SK-MEL-5 (cell line): ENCODE measurements at regions not wholly inside any gene's neighbourhood (a gene's known extent, or its start where the extent isn't known, plus 50 kb on each side); places are given as distances from the start of the nearest gene placed in this dataset.
"Not testable (repeated sequence)": the region's sequence is repeated elsewhere in the genome, so short reads cannot be mapped to it uniquely, and the experiment has no call there.

ENCODE experiments used
- DNase-seq: peaks from one replicate; pipeline ENCODE4 v3.0.0-alpha.2; 2016; ENCODE audit warnings: low read depth, low spot score
- in situ Hi-C: cut with HindIII; loops from 2 replicates; pipeline ENCODE4 v1.10.0; 2016; ENCODE audit warnings: low sequenced_read_pairs, high pct_unique_total_duplicates, low pct_unique_long_range_greater_than_20kb

DNA sequence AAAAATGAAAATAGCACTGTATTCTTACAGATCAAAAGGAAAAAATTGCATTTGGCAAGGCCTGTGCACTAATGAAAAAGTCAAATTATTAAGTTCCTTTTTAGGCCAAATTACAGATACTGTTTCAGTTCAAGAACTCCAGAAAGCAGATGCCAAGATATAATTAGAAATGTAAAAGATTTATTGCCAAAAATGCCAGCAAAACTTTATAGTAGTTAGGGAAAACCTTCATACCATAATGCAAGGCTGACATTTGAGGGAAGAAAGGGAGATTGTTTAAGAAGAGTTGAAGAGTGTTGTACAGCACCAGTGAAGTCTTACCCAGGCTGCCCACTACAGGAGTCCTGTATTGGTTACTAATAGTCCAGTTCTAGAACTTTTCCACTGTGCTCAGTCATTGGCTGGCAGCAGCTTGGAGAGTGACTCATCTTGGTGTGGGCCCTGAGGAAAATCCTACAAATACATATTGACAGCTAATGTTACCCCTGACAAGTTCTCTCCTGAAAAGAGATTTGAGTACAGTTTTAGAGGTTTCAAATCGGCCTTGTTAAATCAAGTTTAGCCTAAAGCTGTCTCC, 600.4 kb downstream of the C12orf50 start:
- peak; percentile 34 for DNase-seq
- in situ Hi-C loops = no loop called here

DNA sequence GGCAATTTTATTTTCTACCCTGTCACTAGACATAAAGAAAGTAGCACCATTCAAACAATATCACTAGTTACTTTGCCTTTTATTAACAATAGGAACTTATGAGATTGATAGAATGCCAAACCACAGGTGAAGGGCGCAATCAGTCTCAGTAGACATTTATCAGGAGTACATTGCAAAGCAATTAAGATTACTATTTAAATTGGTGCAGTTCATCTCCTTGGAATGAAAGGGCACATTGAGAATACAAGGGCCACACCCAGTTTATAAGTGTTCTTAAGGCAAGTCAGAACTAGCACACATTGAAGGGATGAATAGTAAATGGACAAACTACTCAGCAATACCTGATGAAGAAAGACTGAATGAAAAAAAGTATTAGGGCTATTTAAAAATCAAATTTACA, 601.4 kb downstream of the C12orf50 start:
- DNase-seq = no peak
- in situ Hi-C loops = no loop called here

DNA sequence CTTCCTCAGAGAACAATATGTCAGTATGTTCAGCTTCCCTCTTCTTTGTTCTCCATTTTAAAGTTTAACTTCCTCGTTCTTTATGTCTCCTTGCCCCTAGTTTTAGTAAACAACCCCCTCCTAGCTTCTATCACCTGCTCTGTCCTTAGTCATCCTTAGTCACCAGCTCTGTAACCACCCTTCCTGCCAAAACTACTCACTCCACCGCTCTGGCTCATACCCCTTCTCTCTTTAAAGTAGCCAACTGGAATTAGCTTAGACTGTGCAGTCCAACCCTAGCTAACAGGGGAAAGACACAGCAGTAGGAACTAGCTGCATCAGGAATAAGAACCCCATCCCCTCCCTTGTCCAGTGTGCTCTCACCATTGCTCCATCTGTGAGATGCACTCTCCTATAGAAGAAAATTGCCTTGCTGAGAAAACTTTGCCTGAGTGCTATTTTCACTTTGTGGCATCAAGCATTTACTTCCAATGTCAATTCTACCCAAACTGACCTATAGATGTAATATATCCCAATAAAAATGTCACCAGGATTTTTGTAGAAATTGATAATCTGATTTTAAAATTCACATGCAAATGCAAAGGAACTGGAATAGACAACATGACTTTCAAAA, 603.2 kb downstream of the C12orf50 start:
- in situ Hi-C loops = no loop called here

DNA sequence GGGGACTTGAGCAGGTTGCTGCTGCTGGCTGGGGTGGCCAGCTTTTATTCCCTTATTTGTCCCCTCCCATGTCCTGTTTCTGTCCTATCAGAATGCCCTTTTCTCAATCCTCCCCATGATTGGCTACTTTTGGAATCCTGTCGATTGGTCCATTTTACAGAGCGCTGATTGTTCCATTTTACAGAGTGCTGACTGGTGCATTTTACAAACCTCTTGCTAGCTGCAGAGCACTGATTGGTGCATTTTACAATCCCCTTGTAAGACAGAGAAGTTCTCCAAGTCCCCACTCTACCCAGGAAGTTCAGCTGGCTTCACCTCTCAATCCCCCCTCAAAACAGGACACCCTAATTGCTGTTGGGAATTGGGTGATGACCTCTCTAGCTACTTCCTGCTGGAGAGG, 608.0 kb downstream of the C12orf50 start:
- DNase-seq, in situ Hi-C loops: not testable (repeated sequence)

More for the DNA sequence above, 603.2 kb downstream of the C12orf50 start:
- no peak for DNase-seq

DNA sequence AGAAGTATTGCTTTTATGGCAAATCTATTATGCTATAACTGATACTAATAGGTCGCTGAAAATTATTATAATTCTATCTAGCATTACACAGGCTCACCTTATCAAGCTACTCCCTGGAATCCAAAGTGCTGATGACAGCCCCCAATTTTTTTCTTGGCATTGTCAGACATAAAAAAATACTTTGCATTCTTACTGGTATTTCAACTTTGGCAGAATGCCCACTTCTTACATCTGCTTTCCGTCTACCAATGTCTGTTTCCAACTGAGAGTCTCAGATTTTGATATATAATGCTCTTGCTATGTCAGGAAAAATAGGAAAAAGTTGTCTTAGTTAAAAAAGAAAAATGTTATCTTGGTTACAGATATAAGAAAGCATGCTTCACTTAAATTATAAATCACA, 615.4 kb downstream of the C12orf50 start:
- DNase-seq = no peak
- in situ Hi-C loops = no loop called here

DNA sequence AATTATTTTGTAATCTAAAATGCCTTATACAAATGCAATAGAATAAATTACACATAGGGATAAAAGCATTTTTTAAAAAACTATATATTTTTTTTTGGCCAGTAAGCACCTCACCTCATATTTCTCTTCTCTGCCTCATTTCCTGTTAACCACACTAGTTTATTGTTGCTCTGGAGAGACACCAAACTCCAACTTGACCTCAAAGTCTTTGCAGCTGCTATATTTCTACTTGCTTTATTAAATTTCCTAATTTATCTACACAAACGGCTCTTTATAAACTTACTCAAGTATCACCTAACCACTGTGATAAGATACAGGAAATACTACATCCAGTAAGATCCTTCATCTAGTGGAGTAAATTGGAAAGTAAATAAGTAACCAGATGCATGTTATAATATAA, 622.3 kb downstream of the C12orf50 start:
- in situ Hi-C loops = no loop called here
- no peak for DNase-seq

DNA sequence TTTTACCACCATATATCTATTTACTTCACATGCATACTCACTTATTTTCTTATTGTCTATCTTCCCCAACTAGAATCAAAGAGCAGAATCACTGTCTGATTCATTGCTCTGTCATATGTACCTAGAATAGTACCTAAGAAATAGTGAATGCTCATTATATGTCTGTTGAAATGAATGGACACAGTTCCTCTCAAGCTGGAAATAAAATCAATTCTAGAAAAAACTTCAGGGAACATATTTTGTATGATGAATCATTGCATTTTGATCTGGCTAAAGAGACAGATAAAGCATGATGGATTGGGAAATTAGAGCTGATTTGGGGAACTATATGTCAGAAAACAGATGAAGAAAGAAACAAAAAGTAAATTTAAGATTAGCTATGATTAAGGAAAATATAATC, 623.3 kb downstream of the C12orf50 start:
- in situ Hi-C loops = no loop called here

DNA sequence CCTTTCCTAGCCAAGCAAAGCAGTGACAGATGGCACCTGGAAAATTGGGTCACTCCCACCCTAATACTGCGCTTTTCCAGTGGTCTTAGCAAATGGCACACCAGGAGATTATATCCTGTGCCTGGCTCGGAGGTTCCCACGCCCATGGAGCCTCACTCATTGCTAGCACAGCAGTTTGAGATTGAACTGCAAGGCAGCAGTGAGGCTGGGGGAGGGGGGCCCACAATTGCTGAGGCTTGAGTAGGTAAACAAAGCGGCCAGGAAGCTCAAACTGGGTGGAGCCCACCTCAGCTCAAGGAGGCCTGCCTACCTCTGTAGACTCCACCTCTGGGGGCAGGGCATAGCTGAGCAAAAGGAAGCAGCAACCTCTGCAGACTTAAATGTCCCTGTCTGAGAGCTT, 635.0 kb downstream of the C12orf50 start:
- in situ Hi-C loops, DNase-seq: not testable (repeated sequence)

More for the DNA sequence above, 623.3 kb downstream of the C12orf50 start:
- DNase-seq = no peak

DNA sequence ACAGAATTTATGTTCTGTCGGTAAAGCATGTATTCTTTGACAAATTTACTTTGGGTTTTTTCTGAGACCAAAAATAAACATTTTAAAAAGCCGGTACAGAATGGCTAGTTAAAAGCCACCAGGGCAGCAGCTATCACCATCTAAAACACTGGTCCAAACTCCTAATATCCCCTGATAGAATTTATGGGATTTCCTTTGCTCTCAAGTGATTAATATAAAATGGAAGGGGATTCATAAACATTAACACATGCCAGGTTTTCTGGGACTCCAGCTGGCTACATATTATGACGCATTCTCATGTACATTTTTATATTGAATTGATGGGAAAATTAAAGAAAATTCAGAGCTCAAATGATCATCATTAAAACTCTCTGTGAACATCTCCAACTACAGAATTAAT, 640.8 kb downstream of the C12orf50 start:
- in situ Hi-C loops = no loop called here
- no peak for DNase-seq

DNA sequence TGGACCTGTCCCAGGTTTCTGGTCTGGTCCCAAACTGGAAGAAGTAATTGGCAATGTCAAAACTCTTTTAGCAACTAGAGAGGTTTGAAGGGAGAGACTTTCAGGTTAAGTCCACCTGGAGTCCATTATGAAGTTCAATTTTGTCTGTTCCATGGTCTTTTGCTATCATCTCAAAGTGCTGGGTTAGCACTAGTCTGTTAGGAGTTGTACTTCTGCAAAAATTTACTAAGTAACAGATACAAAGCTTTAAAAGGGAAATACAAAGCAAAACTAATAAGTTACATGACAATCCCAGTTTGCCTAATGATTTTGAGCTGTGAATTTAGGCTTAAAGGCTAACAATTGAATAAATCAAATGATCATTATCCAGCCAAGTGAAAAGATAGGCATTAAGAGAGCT, 643.9 kb downstream of the C12orf50 start:
- in situ Hi-C loops = no loop called here
- DNase-seq = no peak

DNA sequence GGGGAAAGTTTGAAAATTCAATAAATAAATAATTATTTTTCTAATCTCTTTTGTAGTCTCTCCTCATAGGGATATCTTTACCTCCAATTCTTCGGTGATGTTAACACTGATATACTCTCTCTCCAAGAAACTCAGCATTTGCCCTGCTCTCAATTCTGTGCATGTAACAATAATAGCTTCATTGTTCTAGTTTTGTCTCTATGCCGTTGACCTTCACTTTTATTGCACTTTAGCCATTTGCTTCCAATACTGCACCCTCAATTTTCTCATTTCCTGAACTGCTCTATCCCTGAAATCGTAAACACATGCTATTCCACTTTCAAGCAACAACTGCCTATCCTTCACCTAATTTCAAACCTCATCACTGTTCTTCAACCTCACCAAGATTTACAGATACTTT, 645.0 kb downstream of the C12orf50 start:
- in situ Hi-C loops = no loop called here
- peak; percentile 33 for DNase-seq

DNA sequence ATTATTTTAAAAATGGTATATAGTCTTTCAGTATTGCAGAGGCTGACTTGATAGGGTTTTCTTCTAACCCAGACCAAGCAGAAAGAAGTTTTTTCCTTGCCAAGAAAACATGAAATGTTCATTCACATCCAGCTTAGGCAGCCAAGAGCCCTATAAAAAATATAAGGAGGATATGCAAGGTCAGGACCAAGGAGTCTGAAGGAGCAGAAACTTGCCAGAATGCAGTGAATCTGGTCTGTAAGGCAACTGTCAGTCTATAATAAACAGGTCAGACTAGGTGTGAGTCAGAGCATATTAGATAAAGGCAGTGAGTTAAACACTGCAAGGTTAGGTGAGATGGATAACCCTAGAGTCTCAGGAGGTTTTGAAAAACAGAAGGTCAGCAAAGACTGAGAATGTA, 645.5 kb downstream of the C12orf50 start:
- in situ Hi-C loops = no loop called here
- DNase-seq = no peak

DNA sequence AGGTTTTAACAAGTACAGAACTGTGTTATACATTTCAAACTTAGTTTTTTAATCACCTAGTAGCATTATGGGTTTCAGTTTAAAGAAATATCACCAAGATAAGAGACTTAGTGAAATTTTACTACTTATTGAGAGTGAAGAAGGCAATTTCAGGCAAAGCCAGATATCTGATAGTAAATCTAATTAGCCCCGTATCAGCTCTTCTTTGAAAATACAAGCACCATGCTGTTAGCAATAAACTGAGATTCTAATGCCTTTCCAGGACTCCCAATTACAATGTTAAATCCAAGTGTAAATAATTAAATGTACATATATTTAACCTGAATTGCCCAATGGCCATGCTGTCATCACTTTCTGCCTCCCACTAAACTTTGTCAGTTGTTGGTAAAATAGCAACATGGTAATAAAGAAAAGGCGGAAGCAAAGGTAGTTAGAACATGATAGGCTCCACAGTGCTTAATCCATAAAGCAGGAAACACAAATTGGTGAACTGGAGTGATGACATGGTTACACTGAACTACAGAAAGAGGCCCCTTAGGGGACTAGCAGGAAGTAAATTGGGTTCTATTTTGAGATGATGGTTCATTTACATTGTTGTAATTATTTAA, 646.1 kb downstream of the C12orf50 start:
- in situ Hi-C loops = no loop called here
- DNase-seq = no peak

DNA sequence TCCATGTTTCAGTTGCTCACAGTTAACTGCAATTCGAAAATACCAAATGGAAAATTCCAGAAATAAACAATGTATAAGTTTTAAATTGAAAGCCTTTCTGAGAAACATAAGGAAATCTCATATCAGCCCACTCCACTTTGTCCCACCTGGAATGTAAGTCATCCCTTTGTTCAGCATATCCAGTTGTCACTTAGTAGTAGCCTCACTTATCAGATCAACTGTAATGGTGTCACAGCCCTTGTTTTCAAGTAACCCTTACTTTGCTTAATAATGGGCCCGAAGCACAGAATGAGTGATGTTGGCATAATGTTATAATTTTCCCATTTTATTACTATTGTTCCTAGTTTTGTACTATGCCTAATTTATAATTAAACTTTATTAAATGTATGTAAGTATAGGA, 646.8 kb downstream of the C12orf50 start:
- in situ Hi-C loops = no loop called here
- no peak for DNase-seq

DNA sequence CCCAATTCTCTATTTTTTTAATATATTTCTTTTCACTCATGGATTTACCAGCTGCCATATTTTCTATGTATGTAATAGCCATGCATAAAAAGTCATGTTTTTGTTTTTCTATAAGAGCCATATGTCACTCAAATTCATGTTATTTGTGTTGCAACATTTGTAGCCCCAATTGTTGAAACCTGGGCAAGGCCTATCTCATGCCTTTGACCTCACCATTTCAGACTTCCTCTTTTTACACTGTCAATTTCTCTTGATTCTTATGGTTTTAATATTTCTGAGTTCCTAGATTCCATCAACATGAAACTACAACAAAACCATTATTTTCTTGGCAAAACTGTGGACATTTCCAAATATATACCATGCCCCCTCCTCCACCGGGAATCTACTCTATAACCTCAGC, 647.5 kb downstream of the C12orf50 start:
- in situ Hi-C loops = no loop called here
- no peak for DNase-seq

DNA sequence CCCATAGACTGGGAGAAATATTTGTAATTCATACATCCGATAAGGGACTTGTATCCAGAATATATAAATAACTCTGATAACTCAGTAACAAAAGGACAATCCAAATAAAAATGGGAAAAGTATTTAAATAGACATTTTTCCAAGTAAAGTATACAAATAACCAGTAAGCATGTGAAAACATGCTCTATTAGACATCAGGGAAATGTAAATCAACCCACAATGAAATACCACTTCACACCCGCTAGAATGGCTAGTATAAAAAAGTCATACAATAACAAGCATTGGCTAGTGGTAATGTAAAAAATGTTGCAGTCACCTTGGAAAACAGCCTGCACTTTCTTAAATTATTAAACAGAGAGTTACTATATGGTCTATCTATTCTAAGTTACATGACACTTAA, 650.7 kb downstream of the C12orf50 start:
- DNase-seq = no peak
- in situ Hi-C loops = no loop called here

DNA sequence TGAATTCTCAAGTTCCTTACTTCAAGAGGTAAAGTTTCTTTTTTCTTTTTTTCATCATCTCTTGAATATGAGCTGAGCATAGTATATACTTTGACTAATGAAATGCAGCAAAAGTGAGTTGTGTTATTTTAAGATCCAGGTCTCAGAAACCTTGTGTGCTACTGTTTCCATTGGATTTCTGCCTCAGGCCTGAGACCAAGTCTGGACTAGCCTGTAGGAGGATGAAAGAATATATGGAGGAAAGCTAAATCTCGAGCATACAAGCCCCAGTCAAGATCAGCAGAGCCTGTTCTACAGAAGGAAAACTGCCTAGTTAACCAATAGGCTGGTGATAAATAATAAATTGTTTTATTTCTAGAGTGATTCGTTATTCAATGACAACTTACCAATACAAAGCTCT, 652.5 kb downstream of the C12orf50 start:
- in situ Hi-C loops = no loop called here
- DNase-seq = no peak

DNA sequence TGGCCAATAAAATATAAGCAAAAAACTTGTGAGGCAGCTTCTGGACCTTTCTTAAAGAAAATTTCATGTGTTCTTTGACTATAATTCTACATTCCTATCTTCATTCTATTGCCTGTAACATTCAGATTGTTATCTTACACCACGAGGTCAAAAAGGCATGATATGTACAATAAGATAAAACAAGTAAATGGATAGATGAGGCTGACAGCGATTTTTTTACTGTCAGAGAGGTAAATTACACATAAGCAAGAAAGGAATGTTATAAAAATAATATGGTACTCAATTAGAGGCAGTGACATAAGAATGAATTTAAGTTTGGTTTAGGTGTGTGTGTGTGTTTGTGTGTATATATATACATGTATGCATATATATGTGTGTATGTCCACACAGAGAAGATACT, 660.0 kb downstream of the C12orf50 start:
- in situ Hi-C loops = no loop called here

DNA sequence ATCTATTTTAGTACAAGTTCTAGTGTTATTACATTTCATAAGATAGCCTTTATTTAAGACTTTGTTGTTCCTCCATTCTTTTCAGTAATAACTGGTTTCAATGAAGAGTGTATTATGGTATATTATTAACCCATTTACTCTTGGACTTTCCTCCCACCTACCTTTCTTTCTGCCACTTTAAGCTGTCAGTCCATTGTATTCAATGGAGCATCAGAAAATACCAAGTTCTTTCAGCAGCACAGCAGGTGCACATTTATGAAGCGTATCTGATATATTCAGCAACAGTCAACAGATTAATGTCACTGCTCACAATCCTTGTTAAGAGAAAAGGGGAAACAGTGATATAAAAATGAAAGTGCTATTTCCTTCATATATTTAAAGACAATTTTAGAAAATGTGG, 660.9 kb downstream of the C12orf50 start:
- DNase-seq = no peak
- in situ Hi-C loops = no loop called here

More for the DNA sequence above, 660.0 kb downstream of the C12orf50 start:
- DNase-seq = no peak
